Loucy (cell line): ENCODE measurements at regions not wholly inside any gene's neighbourhood (a gene's known extent, or its start where the extent isn't known, plus 50 kb on each side); places are given as distances from the start of the nearest gene placed in this dataset.

ENCODE experiments used
- H2AFZ ChIP-seq: fragments of 200-600 bp; sonication (generic); 2 replicates; pipeline ENCODE4 v1.6.0; 2016; ENCODE audit warnings: antibody characterized with exemption, mild to moderate bottlenecking, low read length, moderate library complexity
- H3F3A ChIP-seq: fragments of 200-600 bp; 2 replicates; pipeline ENCODE4 v1.6.0; 2016; ENCODE audit warnings: antibody characterized with exemption, low read depth, mild to moderate bottlenecking
- H3K27me3 ChIP-seq: fragments of 200-600 bp; sonication (generic); 2 replicates; pipeline ENCODE4 v1.6.1; 2014; ENCODE audit warnings: low read length, mild to moderate bottlenecking; ENCODE audit not compliant: insufficient read depth, poor library complexity, severe bottlenecking
- H3K36me3 ChIP-seq: fragments of 200-600 bp; sonication (generic); 2 replicates; pipeline ENCODE4 v1.6.1; 2016; ENCODE audit warnings: low read length; ENCODE audit not compliant: insufficient read depth
- H3K4me1 ChIP-seq: fragments of 200-600 bp; sonication (generic); 2 replicates; pipeline ENCODE4 v1.5.1; 2014; ENCODE audit warnings: low read length, mild to moderate bottlenecking; ENCODE audit not compliant: insufficient read depth, poor library complexity, severe bottlenecking
- H3K4me2 ChIP-seq: fragments of 200-600 bp; sonication (generic); 2 replicates; pipeline ENCODE4 v1.6.0; 2014; ENCODE audit warnings: antibody characterized with exemption, low read length, low read depth, mild to moderate bottlenecking; ENCODE audit not compliant: poor library complexity, severe bottlenecking
- H3K4me3 ChIP-seq: fragments of 200-600 bp; sonication (generic); 2 replicates; pipeline ENCODE4 v1.5.1; 2014; ENCODE audit warnings: low read length, mild to moderate bottlenecking, mixed read lengths; ENCODE audit not compliant: poor library complexity, severe bottlenecking
- H3K79me2 ChIP-seq: fragments of 200-600 bp; sonication (generic); 2 replicates; pipeline ENCODE4 v1.6.1; 2014; ENCODE audit warnings: low read length; ENCODE audit not compliant: insufficient read depth
- H3K9ac ChIP-seq: fragments of 200-600 bp; sonication (generic); 2 replicates; pipeline ENCODE4 v1.6.0; 2014; ENCODE audit warnings: mild to moderate bottlenecking, low read depth, low read length, moderate library complexity; ENCODE audit not compliant: poor library complexity, severe bottlenecking
- H3K9me2 ChIP-seq: fragments of 200-600 bp; sonication (generic); replicated peaks from 2 replicates; pipeline ENCODE4 v1.6.1; 2016; ENCODE audit warnings: low read depth, low read length, mixed read lengths
- H3K9me3 ChIP-seq: fragments of 200-600 bp; sonication (generic); 2 replicates; pipeline ENCODE4 v1.6.1; 2014; ENCODE audit warnings: mild to moderate bottlenecking, antibody characterized with exemption, low read length, low read depth; ENCODE audit not compliant: insufficient read depth
- H4K20me1 ChIP-seq: fragments of 200-600 bp; sonication (generic); 2 replicates; pipeline ENCODE4 v1.6.0; 2014; ENCODE audit warnings: antibody characterized with exemption, low read length, mild to moderate bottlenecking; ENCODE audit not compliant: insufficient read depth, poor library complexity, severe bottlenecking
- EZH2phosphoT487 ChIP-seq: fragments of 200-600 bp; IDR thresholded peaks from 2 replicates; pipeline ENCODE4 v1.6.1; 2018; ENCODE audit warnings: antibody characterized with exemption, mild to moderate bottlenecking, moderate library complexity, borderline replicate concordance
- TF ChIP-seq, protein P1 (sequence below): fragments of 200-600 bp; sonication (generic); conservative IDR thresholded peaks from 2 replicates; pipeline ENCODE4 v1.5.1; 2014; ENCODE audit warnings: mild to moderate bottlenecking, antibody characterized with exemption, low read length

DNA sequence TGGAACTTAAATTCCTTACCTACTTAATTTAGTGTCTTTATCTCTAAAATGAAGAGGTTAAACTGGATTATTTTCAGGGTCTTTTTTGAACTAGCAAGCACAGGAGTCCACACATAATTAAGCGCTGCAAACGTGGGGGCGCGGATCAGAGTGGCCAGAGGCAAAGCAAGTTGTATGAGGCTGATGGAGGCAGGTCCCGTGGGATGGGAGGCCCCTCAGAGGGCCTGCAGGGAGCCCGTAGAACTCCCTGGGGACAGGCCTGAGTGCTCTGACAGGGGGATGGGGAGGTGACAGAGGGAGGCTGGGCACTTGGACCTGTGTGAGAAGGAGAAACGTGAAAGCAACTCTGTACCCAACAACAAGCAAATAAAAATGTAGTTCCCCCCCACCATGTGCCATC is 177.8 kb downstream of the ACKR3 start:
- Histone ChIP-seq H3K4me3 (no peak overlapping the region), H3K9ac (no peak overlapping the region), H4K20me1 (no peaks in the 10 kb centered on the region), H3F3A (no peaks in the 10 kb centered on the region), H3K36me3 (no peaks in the 10 kb centered on the region), H2AFZ (no peak overlapping the region), H3K9me2 (no peaks in the 10 kb centered on the region), H3K79me2 (no peaks in the 10 kb centered on the region), H3K27me3 (no peaks in the 10 kb centered on the region), H3K4me2 (no peak overlapping the region), H3K9me3 (no peaks in the 10 kb centered on the region), H3K4me1 (no peaks in the 10 kb centered on the region)
- TF ChIP-seq EZH2phosphoT487 = no peak
- TF ChIP-seq, protein P1, sequence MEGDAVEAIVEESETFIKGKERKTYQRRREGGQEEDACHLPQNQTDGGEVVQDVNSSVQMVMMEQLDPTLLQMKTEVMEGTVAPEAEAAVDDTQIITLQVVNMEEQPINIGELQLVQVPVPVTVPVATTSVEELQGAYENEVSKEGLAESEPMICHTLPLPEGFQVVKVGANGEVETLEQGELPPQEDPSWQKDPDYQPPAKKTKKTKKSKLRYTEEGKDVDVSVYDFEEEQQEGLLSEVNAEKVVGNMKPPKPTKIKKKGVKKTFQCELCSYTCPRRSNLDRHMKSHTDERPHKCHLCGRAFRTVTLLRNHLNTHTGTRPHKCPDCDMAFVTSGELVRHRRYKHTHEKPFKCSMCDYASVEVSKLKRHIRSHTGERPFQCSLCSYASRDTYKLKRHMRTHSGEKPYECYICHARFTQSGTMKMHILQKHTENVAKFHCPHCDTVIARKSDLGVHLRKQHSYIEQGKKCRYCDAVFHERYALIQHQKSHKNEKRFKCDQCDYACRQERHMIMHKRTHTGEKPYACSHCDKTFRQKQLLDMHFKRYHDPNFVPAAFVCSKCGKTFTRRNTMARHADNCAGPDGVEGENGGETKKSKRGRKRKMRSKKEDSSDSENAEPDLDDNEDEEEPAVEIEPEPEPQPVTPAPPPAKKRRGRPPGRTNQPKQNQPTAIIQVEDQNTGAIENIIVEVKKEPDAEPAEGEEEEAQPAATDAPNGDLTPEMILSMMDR = no peak

DNA sequence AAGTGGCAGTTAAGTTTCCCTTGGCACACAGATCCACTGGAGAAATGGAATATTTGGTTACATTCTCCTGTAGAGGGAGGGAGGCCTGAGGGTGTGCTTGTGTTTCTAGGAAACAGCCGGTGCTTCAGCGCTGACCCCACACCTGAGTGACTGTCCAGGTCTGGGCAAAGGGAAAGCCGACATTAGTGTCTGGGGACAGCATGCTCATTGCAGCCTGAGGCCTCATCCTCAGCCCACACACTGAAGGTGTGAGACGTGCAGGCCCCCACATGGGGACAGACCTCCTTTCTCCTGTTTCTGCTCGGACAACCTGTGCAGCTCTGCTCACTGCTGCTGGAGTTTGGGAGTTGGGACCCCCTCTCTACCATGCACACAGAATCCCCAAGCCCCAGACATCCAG is 178.3 kb downstream of the ACKR3 start:
- Histone ChIP-seq H3K4me1 (no peaks in the 10 kb centered on the region), H3K27me3 (no peaks in the 10 kb centered on the region), H3K9me3 (no peaks in the 10 kb centered on the region), H3K4me2 (no peak overlapping the region), H4K20me1 (no peaks in the 10 kb centered on the region), H3K9me2 (no peaks in the 10 kb centered on the region), H3K36me3 (no peaks in the 10 kb centered on the region), H3K79me2 (no peaks in the 10 kb centered on the region), H3K9ac (no peak overlapping the region), H3K4me3 (no peak overlapping the region), H3F3A (no peaks in the 10 kb centered on the region), H2AFZ (no peak overlapping the region)
- no peak for TF ChIP-seq EZH2phosphoT487
- TF ChIP-seq, protein P1 = no peak

DNA sequence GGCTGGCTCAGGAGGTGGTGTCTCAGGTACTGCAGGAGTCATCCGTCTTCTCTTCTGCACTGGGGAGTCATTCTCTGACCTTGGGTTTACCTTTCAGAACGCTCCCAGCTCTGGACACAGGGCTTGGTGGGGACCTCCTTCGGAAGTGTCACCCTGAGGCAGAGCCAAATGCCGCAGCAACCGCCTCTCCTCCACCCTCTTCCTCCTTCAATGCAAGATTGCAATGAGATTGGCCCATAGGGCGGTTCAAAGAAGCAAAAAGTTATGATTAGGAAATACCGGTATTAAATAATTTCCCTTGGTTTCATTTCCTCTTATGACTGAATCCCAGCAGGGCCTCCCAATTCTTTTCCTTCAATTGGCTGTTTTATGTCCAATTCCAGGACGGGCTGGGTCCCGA is 178.8 kb downstream of the ACKR3 start:
- Histone ChIP-seq H4K20me1 (no peaks in the 10 kb centered on the region), H3F3A (no peaks in the 10 kb centered on the region), H3K9ac (no peak overlapping the region), H3K4me2 (no peak overlapping the region), H3K4me3 (no peak overlapping the region), H3K27me3 (no peaks in the 10 kb centered on the region), H3K36me3 (no peaks in the 10 kb centered on the region), H3K9me3 (no peaks in the 10 kb centered on the region), H3K79me2 (no peaks in the 10 kb centered on the region), H2AFZ (no peak overlapping the region), H3K4me1 (no peaks in the 10 kb centered on the region), H3K9me2 (no peaks in the 10 kb centered on the region)
- TF ChIP-seq EZH2phosphoT487 = no peak
- TF ChIP-seq, protein P1 = no peak
